Mammary epithelial cell (primary cell): ENCODE measurements at regions not wholly inside any gene's neighbourhood (a gene's known extent, or its start where the extent isn't known, plus 50 kb on each side); places are given as distances from the start of the nearest gene placed in this dataset.

Experiments used
- CTCF ChIP-seq, 2 donors: IDR thresholded peaks in 1 of 2; conservative IDR thresholded peaks in 1 of 2; 2 replicates each; pipeline ENCODE4 v1.5.1; 2011 to 2012; ENCODE audit warnings: inconsistent platforms in 2 of 2, low read length in 2 of 2, mild to moderate bottlenecking in 2 of 2, control low read depth in 1 of 2, low read depth in 1 of 2; ENCODE audit not compliant: insufficient read depth in 1 of 2; ENCODE audit errors: extremely low read depth in 1 of 2
- EZH2 ChIP-seq: IDR thresholded peaks from 2 replicates; pipeline ENCODE4 v1.6.1; 2012; ENCODE audit warnings: low read length, inconsistent platforms, borderline replicate concordance

DNA sequence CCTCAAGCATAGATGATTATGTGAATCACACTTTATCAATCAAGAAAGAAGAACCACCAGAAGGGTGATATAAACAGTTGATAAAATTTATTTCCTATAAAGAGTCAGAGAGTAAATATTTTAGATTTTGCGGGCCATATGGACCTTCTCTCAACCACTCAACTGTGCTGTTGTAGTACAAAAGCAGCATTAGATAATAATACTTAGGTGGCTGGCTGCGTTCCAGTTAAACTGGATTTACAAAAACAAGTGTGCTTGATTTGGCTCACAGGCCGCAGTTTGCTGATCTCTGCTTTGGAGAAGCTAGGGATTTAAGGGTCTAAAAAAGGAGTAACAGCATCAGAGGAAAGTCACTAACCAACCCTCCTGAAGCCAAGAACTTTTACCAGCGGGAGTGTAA, 1406.0 kb downstream of the KCNT2 start:
- TF ChIP-seq CTCF (conservative IDR thresholded peaks at IDR 0.05 in 1 of 2, IDR thresholded peaks at IDR 0.05 in 1 of 2; ENCODE audit: extremely low read depth in 1 of 2, insufficient read depth in 1 of 2, low read depth in 1 of 2, low read length in 2 of 2) (no peak), EZH2 (no peak)
